H1 (cell line): ENCODE measurements at regions not wholly inside any gene's neighbourhood (a gene's known extent, or its start where the extent isn't known, plus 50 kb on each side); places are given as distances from the start of the nearest gene placed in this dataset.

ENCODE experiments used
- CTCF ChIA-PET: fragments of 300-600 bp; sonication (Branson Sonifier 250); formaldehyde crosslinking; loops from one replicate; lab custom pipeline; 2021; ENCODE audit not compliant: partially characterized antibody; lab: Charles Lee
- POLR2A ChIA-PET: fragments of 300-600 bp; sonication (Branson Sonifier 250); formaldehyde crosslinking; loops from one replicate; lab custom pipeline; 2021; ENCODE audit warnings: inconsistent platforms; ENCODE audit not compliant: partially characterized antibody; lab: Charles Lee
- DNase-seq, 2 experiments: peaks; one replicate each; pipeline versions ENCODE4 v3.0.0 to v3.0.0-alpha.2; 2010 to 2022; ENCODE audit warnings: low spot score in 2 of 2, low read depth in 1 of 2, mixed read lengths in 1 of 2
- FAIRE-seq: peaks from 2 replicates; lab custom pipeline; 2011; peaks lifted over from hg19 to GRCh38; lab: Jason Lieb, UNC
- H2AFZ ChIP-seq: 2 replicates; pipeline ENCODE4 v1.8.1; 2012; ENCODE audit warnings: low read length, inconsistent platforms
- H2AK5ac ChIP-seq: 2 replicates; pipeline ENCODE4 v1.6.1; 2013; ENCODE audit warnings: low read depth, low read length
- H2BK120ac ChIP-seq: replicated peaks from 2 replicates; pipeline ENCODE3; 2013; ENCODE audit warnings: low read depth, low read length, inconsistent platforms
- H2BK12ac ChIP-seq: 2 replicates; pipeline ENCODE4 v1.6.1; 2013; ENCODE audit warnings: low read depth, low read length
- H2BK15ac ChIP-seq: 2 replicates; pipeline ENCODE4 v1.6.1; 2013; ENCODE audit warnings: low read length
- H2BK20ac ChIP-seq: 2 replicates; pipeline ENCODE4 v1.6.1; 2013; ENCODE audit warnings: low read length
- H2BK5ac ChIP-seq: 2 replicates; pipeline ENCODE4 v1.6.1; 2013; ENCODE audit warnings: low read depth, low read length
- H3K14ac ChIP-seq: 2 replicates; pipeline ENCODE4 v1.6.1; 2013; ENCODE audit warnings: inconsistent platforms; ENCODE audit not compliant: insufficient read length
- H3K18ac ChIP-seq: 2 replicates; pipeline ENCODE4 v1.6.1; 2013; ENCODE audit warnings: low read length; ENCODE audit errors: extremely low read depth
- H3K23ac ChIP-seq: 2 replicates; pipeline ENCODE4 v1.6.1; 2013; ENCODE audit warnings: inconsistent platforms; ENCODE audit not compliant: insufficient read length
- H3K23me2 ChIP-seq: 2 replicates; pipeline ENCODE4 v1.6.1; 2013; ENCODE audit warnings: low read depth, low read length
- H3K27ac ChIP-seq: 2 replicates; pipeline ENCODE4 v1.6.1; 2011; ENCODE audit warnings: low read depth, low read length, inconsistent platforms
- H3K27me3 ChIP-seq, 4 experiments: replicated peaks in 1 of 4; 1 replicate in 1 of 4; 2 replicates in 3 of 4; pipeline versions ENCODE4 v1.6.1 to v1.8.1; 2011 to 2013; ENCODE audit warnings: low read length in 3 of 4, mild to moderate bottlenecking in 3 of 4, inconsistent platforms in 2 of 4, mixed read lengths in 2 of 4, moderate library complexity in 1 of 4; ENCODE audit not compliant: control insufficient read depth in 3 of 4, insufficient read depth in 3 of 4; ENCODE audit errors: extremely low read depth in 1 of 4
- H3K36me3 ChIP-seq, 4 experiments: 2 replicates each; pipeline versions ENCODE4 v1.6.1 to v1.8.1; 2011 to 2013; ENCODE audit warnings: mild to moderate bottlenecking in 4 of 4, low read length in 3 of 4, moderate library complexity in 2 of 4, control low read depth in 1 of 4, inconsistent platforms in 1 of 4; ENCODE audit not compliant: insufficient read depth in 4 of 4, control insufficient read depth in 2 of 4
- H3K4ac ChIP-seq: replicated peaks from 2 replicates; pipeline ENCODE3; 2013; ENCODE audit warnings: low read length, low read depth, mixed read lengths, inconsistent platforms; ENCODE audit not compliant: insufficient read length
- H3K4me1 ChIP-seq, 4 experiments: replicated peaks in 1 of 4; 1 replicate in 1 of 4; 2 replicates in 3 of 4; pipeline versions ENCODE4 v1.6.1 to v1.8.1; 2011 to 2013; ENCODE audit warnings: low read length in 3 of 4, inconsistent platforms in 2 of 4, mixed read lengths in 1 of 4; ENCODE audit not compliant: insufficient read depth in 4 of 4, control insufficient read depth in 3 of 4
- H3K4me2 ChIP-seq, 2 experiments: 2 replicates each; pipeline versions ENCODE4 v1.6.1 to v1.8.1; 2011 to 2013; ENCODE audit warnings: low read depth in 2 of 2, low read length in 2 of 2, control low read depth in 1 of 2, inconsistent platforms in 1 of 2, mild to moderate bottlenecking in 1 of 2; ENCODE audit not compliant: insufficient read depth in 1 of 2
- H3K4me3 ChIP-seq, 4 experiments: fragments of 200-600, 300-600 bp in 1 of 4; sonication (generic), shearing (Covaris generic), sonication (Bioruptor Twin) in 1 of 4; 2 replicates each; pipeline versions ENCODE4 v1.5.1 to v1.8.1; 2011 to 2016; ENCODE audit warnings: low read length in 4 of 4, low read depth in 3 of 4, control low read depth in 2 of 4, inconsistent platforms in 2 of 4, mild to moderate bottlenecking in 2 of 4, mixed read lengths in 1 of 4, moderate library complexity in 1 of 4; ENCODE audit not compliant: insufficient read depth in 2 of 4; ENCODE audit errors: extremely low read depth in 1 of 4
- H3K56ac ChIP-seq: replicated peaks from 2 replicates; pipeline ENCODE3; 2013; ENCODE audit warnings: low read depth, mild to moderate bottlenecking, mixed read lengths, low read length, inconsistent platforms; ENCODE audit not compliant: insufficient read length
- H3K79me1 ChIP-seq: 2 replicates; pipeline ENCODE4 v1.6.1; 2013; ENCODE audit warnings: low read depth, low read length, control low read depth
- H3K79me2 ChIP-seq, 2 experiments: 2 replicates each; pipeline versions ENCODE4 v1.6.1 to v1.8.1; 2012 to 2013; ENCODE audit warnings: low read length in 2 of 2, mild to moderate bottlenecking in 2 of 2, inconsistent platforms in 1 of 2; ENCODE audit not compliant: insufficient read depth in 2 of 2, control insufficient read depth in 1 of 2
- H3K9ac ChIP-seq, 4 experiments: replicated peaks in 1 of 4; 1 replicate in 1 of 4; 2 replicates in 3 of 4; pipeline versions ENCODE4 v1.6.1 to v1.8.1; 2011 to 2013; ENCODE audit warnings: low read depth in 3 of 4, low read length in 3 of 4, control low read depth in 2 of 4, mild to moderate bottlenecking in 2 of 4, moderate library complexity in 2 of 4, inconsistent platforms in 1 of 4; ENCODE audit errors: extremely low read depth in 1 of 4
- H3K9me3 ChIP-seq, 2 experiments: 2 replicates each; pipeline versions ENCODE4 v1.6.1 to v1.8.1; 2012 to 2013; ENCODE audit warnings: mild to moderate bottlenecking in 2 of 2, moderate library complexity in 2 of 2, control low read depth in 1 of 2, inconsistent platforms in 1 of 2, low read depth in 1 of 2, low read length in 1 of 2, mixed read lengths in 1 of 2; ENCODE audit not compliant: insufficient read depth in 2 of 2
- H4K20me1 ChIP-seq, 2 experiments: replicated peaks in 1 of 2; 2 replicates each; pipeline versions ENCODE3 to v1.8.1; 2011 to 2013; ENCODE audit warnings: inconsistent platforms in 2 of 2, low read length in 2 of 2, mild to moderate bottlenecking in 1 of 2; ENCODE audit not compliant: insufficient read depth in 2 of 2, control insufficient read depth in 1 of 2
- H4K5ac ChIP-seq: 2 replicates; pipeline ENCODE4 v1.6.1; 2013; ENCODE audit warnings: low read length, low read depth, mixed read lengths, inconsistent platforms; ENCODE audit not compliant: insufficient read length
- H4K8ac ChIP-seq: 2 replicates; pipeline ENCODE4 v1.8.0; 2013; ENCODE audit warnings: mild to moderate bottlenecking, moderate library complexity, low read length, inconsistent platforms; ENCODE audit not compliant: insufficient read depth; ENCODE audit errors: extremely low read depth
- H4K91ac ChIP-seq: replicated peaks from 2 replicates; pipeline ENCODE3; 2013; ENCODE audit warnings: low read length, mixed read lengths, inconsistent platforms; ENCODE audit not compliant: insufficient read length
- E2F6 ChIP-seq: IDR thresholded peaks from 2 replicates; pipeline ENCODE4 v1.6.1; 2012; ENCODE audit warnings: inconsistent platforms
- SIX5 ChIP-seq: IDR thresholded peaks from 2 replicates; pipeline ENCODE4 v1.6.1; 2011; ENCODE audit warnings: mild to moderate bottlenecking, low read depth, low read length
- WGBS, 2 experiments: shearing (Covaris generic) in 1 of 2; methylation state at CpG; one replicate each; pipeline versions ENCODE4 v1.1.6 to v1.1.7; 2013 to 2015; ENCODE audit warnings: low lambda C conversion rate in 2 of 2, mixed read lengths in 2 of 2, inconsistent platforms in 1 of 2, low coverage in 1 of 2, missing lambda C conversion rate in 1 of 2; ENCODE audit not compliant: insufficient replicate concordance in 2 of 2, insufficient coverage in 1 of 2, insufficient read length in 1 of 2; ENCODE audit errors: extremely low coverage in 1 of 2, missing lambda C conversion rate in 1 of 2; 5-methylcytosine and 5-hydroxymethylcytosine counted together

GRCh38 chr1:68585351-68585750 lies 88.5 kb upstream of the DEPDC1 start:
- Histone ChIP-seq H3K23ac (no peak overlapping the region), H4K20me1 (no peaks in the 10 kb centered on the region), H2BK120ac (no peak overlapping the region), H2BK12ac (no peak overlapping the region), H4K91ac (no peak overlapping the region), H2AK5ac (no peak overlapping the region), H3K14ac (no peak overlapping the region), H3K4me1 (no peaks in the 10 kb centered on the region), H3K18ac (no peak overlapping the region), H3K23me2 (no peaks in the 10 kb centered on the region), H2AFZ (no peak overlapping the region), H4K5ac (no peak overlapping the region), H2BK20ac (no peak overlapping the region), H3K4me2 (no peak overlapping the region), H4K8ac (no peak overlapping the region), H2BK5ac (no peak overlapping the region), H3K4me3 (no peak overlapping the region), H3K9ac (no peak overlapping the region), H3K56ac (no peak overlapping the region), H2BK15ac (no peak overlapping the region), H3K79me2 (no peaks in the 10 kb centered on the region), H3K36me3 (no peaks in the 10 kb centered on the region), H3K9me3 (no peaks in the 10 kb centered on the region), H3K79me1 (no peaks in the 10 kb centered on the region), H3K27ac (no peak overlapping the region), H3K4ac (no peak overlapping the region), H3K27me3 (no peaks in the 10 kb centered on the region)
- DNase-seq (no peak), FAIRE-seq (no peak)
- ChIA-PET POLR2A (no interaction called here), CTCF (interaction anchor here (0.6 to 1.9 kb wide), 2 partner anchors 15 to 770 kb away, joined by 3 to 5 read pairs; no protein-coding TSS in a partner anchor)
- WGBS, 2 experiments, result 91% methylated on average over 2 of the region's 2 CpGs; no CpG with 5 or more reads in 1 of the 2 experiments
- TF ChIP-seq SIX5 (no peak), E2F6 (no peak)
